ENCODE measurements at regions not wholly inside any gene's neighbourhood (a gene's known extent, or its start where the extent isn't known, plus 50 kb on each side); places are given as distances from the start of the nearest gene placed in this dataset.

DNA sequence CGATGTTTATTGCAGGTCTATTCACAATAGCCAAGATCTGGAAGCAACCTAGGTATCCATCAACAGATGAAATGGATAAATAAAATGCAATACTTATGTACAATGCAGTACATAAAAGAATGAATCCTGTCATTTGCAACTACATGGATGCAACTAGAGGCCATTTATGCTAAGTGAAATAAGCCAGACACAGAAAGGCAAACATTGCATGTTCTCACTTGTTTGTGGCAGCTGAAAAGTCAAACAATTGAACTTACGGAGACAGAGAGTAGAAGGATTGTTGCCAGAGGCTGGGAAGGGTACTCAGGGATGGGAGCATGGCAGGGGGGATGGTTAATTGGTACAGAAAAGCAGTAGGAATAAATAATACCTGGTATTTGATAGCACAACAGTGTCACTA lies 563.9 kb downstream of the TMX3 start (continued):
- no peak for TF ChIP-seq CHD1 (IDR thresholded peaks at IDR 0.05; ENCODE audit: low read depth, low read length)
- TF ChIP-seq RAD21 (IDR thresholded peaks at IDR 0.05 in 1 of 2, conservative IDR thresholded peaks at IDR 0.05 in 1 of 2; ENCODE audit: low read depth in 2 of 2, low read length in 2 of 2) = no peak
- no peak for TF ChIP-seq KDM1A (IDR thresholded peaks at IDR 0.05; ENCODE audit: borderline replicate concordance, low read length)
- TF ChIP-seq TAF1 (IDR thresholded peaks at IDR 0.05; ENCODE audit: low read depth, low read length) = no peak
